GM12878 (cell line): ENCODE measurements at regions not wholly inside any gene's neighbourhood (a gene's known extent, or its start where the extent isn't known, plus 50 kb on each side); places are given as distances from the start of the nearest gene placed in this dataset.

ENCODE experiments used
- ATAC-seq: fragments of 200-7000 bp; cut with Tn5 transposase; 3 replicates; pipeline ENCODE4 v1.9.1; 2020; ENCODE audit warnings: mild to moderate bottlenecking, moderate library complexity
- BruUV-seq: library from RNA; stranded (reverse); fragments of 400-500 nt; replicated peaks from 2 replicates; lab custom pipeline; 2021; lab: Mats Ljungman, UMichigan
- CTCF ChIA-PET: fragments of 300-600 bp; sonication (Branson Sonifier 250); formaldehyde crosslinking; extraction: SDS; loops from one replicate; lab custom pipeline; 2021; ENCODE audit warnings: inconsistent platforms; lab: Yijun Ruan, JAX
- POLR2A ChIA-PET: fragments of 350-600 bp; formaldehyde crosslinking; extraction: SDS; loops from one replicate; lab custom pipeline; 2021; ENCODE audit warnings: inconsistent platforms; lab: Charles Lee
- RAD21 ChIA-PET: fragments of 300-600 bp; sonication (Branson Sonifier 250); formaldehyde crosslinking; loops from one replicate; lab custom pipeline; 2023; ENCODE audit warnings: antibody characterized with exemption; ENCODE audit not compliant: unreplicated experiment; lab: Charles Lee
- SMC1A ChIA-PET: fragments of 300-600 bp; sonication (Branson Sonifier 250); formaldehyde crosslinking; loops from one replicate; lab custom pipeline; 2023; ENCODE audit not compliant: unreplicated experiment, uncharacterized antibody; lab: Charles Lee
- DNase-seq: peaks from one replicate; pipeline ENCODE4 v3.0.0-alpha.2; 2011; ENCODE audit warnings: low read depth, low spot score
- FAIRE-seq: peaks from 3 replicates; lab custom pipeline; 2011; peaks lifted over from hg19 to GRCh38; lab: Jason Lieb, UNC
- H2AFZ ChIP-seq: 2 replicates; pipeline ENCODE4 v1.6.0; 2011; ENCODE audit warnings: low read depth, low read length, control low read depth; ENCODE audit not compliant: control insufficient read depth
- H3K27ac ChIP-seq: 2 replicates; pipeline ENCODE4 v1.5.1; 2011; ENCODE audit warnings: control low read depth; ENCODE audit not compliant: control insufficient read depth, insufficient read depth
- H3K27me3 ChIP-seq, 2 experiments: replicated peaks in 1 of 2; 2 replicates each; pipeline versions ENCODE4 v1.6.0 to v1.6.1; 2011; ENCODE audit warnings: low read length in 1 of 2; ENCODE audit not compliant: control insufficient read depth in 2 of 2, insufficient read depth in 2 of 2
- H3K36me3 ChIP-seq, 2 experiments: 2 replicates each; pipeline ENCODE4 v1.5.1; 2011; ENCODE audit warnings: low read length in 1 of 2; ENCODE audit not compliant: control insufficient read depth in 2 of 2, insufficient read depth in 2 of 2
- H3K4me1 ChIP-seq: 2 replicates; pipeline ENCODE4 v1.6.1; 2011; ENCODE audit warnings: mild to moderate bottlenecking, low read length, moderate library complexity, mixed read lengths; ENCODE audit not compliant: control insufficient read depth, insufficient read depth
- H3K4me2 ChIP-seq: 2 replicates; pipeline ENCODE4 v1.6.0; 2011; ENCODE audit warnings: control low read depth; ENCODE audit not compliant: control insufficient read depth, insufficient read depth
- H3K4me3 ChIP-seq: fragments of 200-600 bp; sonication (generic); 2 replicates; pipeline ENCODE4 v1.5.1; 2016
- H3K79me2 ChIP-seq: 2 replicates; pipeline ENCODE4 v1.6.0; 2011; ENCODE audit warnings: low read length; ENCODE audit not compliant: control insufficient read depth, insufficient read depth
- H3K9ac ChIP-seq: 2 replicates; pipeline ENCODE4 v1.8.0; 2011; ENCODE audit warnings: low read length, control low read depth, mixed read lengths; ENCODE audit not compliant: control insufficient read depth, insufficient read depth
- H3K9me3 ChIP-seq: replicated peaks from 3 replicates; pipeline ENCODE4 v1.5.1; 2011; ENCODE audit warnings: mild to moderate bottlenecking, low read length; ENCODE audit not compliant: control insufficient read depth, insufficient read depth
- H4K20me1 ChIP-seq: 2 replicates; pipeline ENCODE4 v1.6.0; 2011; ENCODE audit not compliant: control insufficient read depth, insufficient read depth
- ASH2L ChIP-seq: fragments of 300-600, 200-600 bp; sonication (generic); IDR thresholded peaks from 2 replicates; pipeline ENCODE4 v1.6.1; 2017; ENCODE audit warnings: low read depth, mild to moderate bottlenecking, borderline replicate concordance
- BHLHE40 ChIP-seq, 2 experiments: fragments of 450-650 bp in 1 of 2; IDR thresholded peaks; 2 replicates each; pipeline ENCODE4 v1.6.1; 2011 to 2017; ENCODE audit warnings: low read depth in 2 of 2, borderline replicate concordance in 1 of 2, improper control_type of control experiment in 1 of 2, low read length in 1 of 2, mild to moderate bottlenecking in 1 of 2
- E4F1 ChIP-seq: fragments of 450-650 bp; IDR thresholded peaks from 2 replicates; pipeline ENCODE4 v1.6.1; 2018; ENCODE audit warnings: borderline replicate concordance, mild to moderate bottlenecking; ENCODE audit not compliant: partially characterized antibody
- HCFC1 ChIP-seq: fragments of 150-350 bp; IDR thresholded peaks from 2 replicates; pipeline ENCODE4 v1.6.1; 2014; ENCODE audit warnings: low read length
- SMC3 ChIP-seq: IDR thresholded peaks from 2 replicates; pipeline ENCODE4 v1.6.1; 2011; ENCODE audit warnings: low read length, improper control_type of control experiment, borderline replicate concordance
- ZZZ3 ChIP-seq: IDR thresholded peaks from 2 replicates; pipeline ENCODE4 v1.6.1; 2011; ENCODE audit warnings: low read depth; ENCODE audit not compliant: control insufficient read depth, insufficient read length
- WGBS: methylation state at CpG from one replicate; pipeline ENCODE4 v1.1.6; 2016; ENCODE audit warnings: low lambda C conversion rate; ENCODE audit not compliant: insufficient replicate concordance, insufficient coverage; ENCODE audit errors: missing lambda C conversion rate; 5-methylcytosine and 5-hydroxymethylcytosine counted together
- in situ Hi-C: fragments of 300-500 bp; cut with MboI; formaldehyde crosslinking; loops from 9 replicates; pipeline ENCODE4 v1.14.3; 2018; ENCODE audit warnings: mixed read lengths
- intact Hi-C: fragments of 100-400 bp; cut with micrococcal nuclease; formaldehyde crosslinking; loops from one replicate; pipeline ENCODE4 v1.14.2; 2022; ENCODE audit not compliant: unreplicated experiment

- TF ChIP-seq BHLHE40 (IDR thresholded peaks at IDR 0.05; ENCODE audit: borderline replicate concordance in 1 of 2, low read depth in 2 of 2, low read length in 1 of 2) (no peak), SMC3 (no peak), E4F1 (no peak)
- TF ChIP-seq, all 136 proteins: peak for 0
Observed at GRCh38 chr3:176896165-176896564, 301.1 kb downstream of the TBL1XR1 start (continued).

GRCh38 chr3:176879710-176880109 lies 317.6 kb downstream of the TBL1XR1 start:
- POLR2A ChIA-PET, result no interaction called here
- in situ Hi-C loops (no loop called here), intact Hi-C loops (no loop called here)
- Histone ChIP-seq H3K36me3 (no peaks in the 10 kb centered on the region), H4K20me1 (no peaks in the 10 kb centered on the region), H3K4me2 (no peak overlapping the region), H3K4me3 (no peak overlapping the region), H3K27ac (no peak overlapping the region), H3K4me1 (no peaks in the 10 kb centered on the region)
- no peak for FAIRE-seq
- SMC1A ChIA-PET, result interaction anchor here (0.7 kb wide), 1 partner anchor 321 kb away, joined by 3 read pairs; no protein-coding TSS in a partner anchor
- CTCF ChIA-PET, result no interaction called here
- BruUV-seq, result no TSS peak
- TF ChIP-seq ASH2L (no peak), HCFC1 (no peak), ZZZ3 (no peak)
- TF ChIP-seq, all 136 proteins: peak for 0
- RAD21 ChIA-PET, result no interaction called here
- Histone ChIP-seq H3K9ac (no peak overlapping the region), H3K79me2 (no peaks in the 10 kb centered on the region), H3K27me3 (no peaks in the 10 kb centered on the region), H2AFZ (no peak overlapping the region), H3K9me3 (no peaks in the 10 kb centered on the region)
- 25% methylated on average over 1 of the region's 1 CpG for WGBS
- DNase-seq, result no peak
- no peak for ATAC-seq
